Keratinocyte (primary cell): ENCODE measurements at regions not wholly inside any gene's neighbourhood (a gene's known extent, or its start where the extent isn't known, plus 50 kb on each side); places are given as distances from the start of the nearest gene placed in this dataset.

ENCODE experiments used
- CTCF ChIP-seq, 3 experiments: IDR thresholded peaks in 1 of 3; conservative IDR thresholded peaks in 1 of 3; optimal IDR thresholded peaks in 1 of 3; 2 replicates in 2 of 3; 3 replicates in 1 of 3; pipeline versions ENCODE3 to v1.5.1; 2011; ENCODE audit warnings: low read length in 3 of 3, mild to moderate bottlenecking in 3 of 3, moderate library complexity in 2 of 3, control low read depth in 1 of 3, inconsistent platforms in 1 of 3; ENCODE audit not compliant: insufficient read depth in 2 of 3; ENCODE audit errors: extremely low read depth in 1 of 3
- EZH2 ChIP-seq: IDR thresholded peaks from one replicate; pipeline ENCODE4 v1.6.1; 2012; ENCODE audit warnings: inconsistent platforms, mild to moderate bottlenecking, low read length, moderate library complexity

GRCh38 chr4:79199743-79200142 is 126.1 kb downstream of the NAA11 start:
- TF ChIP-seq EZH2 (no peak), CTCF (optimal IDR thresholded peaks at IDR 0.05 in 1 of 3, IDR thresholded peaks at IDR 0.05 in 1 of 3, conservative IDR thresholded peaks at IDR 0.05 in 1 of 3; ENCODE audit: extremely low read depth in 1 of 3, insufficient read depth in 2 of 3, low read length in 3 of 3) (no peak)
